ENCODE measurements at regions not wholly inside any gene's neighbourhood (a gene's known extent, or its start where the extent isn't known, plus 50 kb on each side); places are given as distances from the start of the nearest gene placed in this dataset.
A peak's percentile ranks its signal among the peaks of the same experiment; 100 is the strongest.

DNA sequence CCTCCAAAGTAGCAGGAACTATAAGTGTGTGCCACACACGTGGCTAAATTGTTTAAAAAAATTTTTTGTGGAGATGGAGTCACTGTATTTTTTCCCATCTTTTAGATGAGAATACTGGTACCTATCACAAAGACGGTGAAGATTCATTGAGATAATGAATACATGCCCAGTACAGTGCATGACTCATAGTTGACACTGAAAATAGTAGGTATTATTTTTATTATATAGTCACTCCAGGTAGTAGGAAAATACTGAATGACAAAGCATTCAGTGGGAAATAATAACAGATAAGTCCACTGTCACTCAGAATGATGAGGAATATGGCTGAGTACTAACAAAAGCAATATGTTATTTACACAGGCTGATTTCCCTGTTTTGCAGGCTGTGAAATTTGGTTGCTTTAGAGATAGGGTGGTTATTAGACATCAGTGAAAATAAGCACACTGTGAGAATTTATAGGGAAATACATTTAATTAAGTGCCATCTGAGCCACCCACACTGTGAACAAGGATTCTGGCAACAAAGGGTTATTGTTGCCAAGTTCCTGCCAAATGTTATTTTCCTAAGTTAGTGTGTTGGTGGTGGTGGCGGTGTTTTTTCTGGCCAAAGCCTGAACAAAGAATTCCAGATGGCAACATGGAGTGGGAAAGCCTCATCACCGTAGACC is 129.8 kb upstream of the FOXQ1 start:
- Histone ChIP-seq H3K27ac (ENCODE audit: extremely low read depth, low read depth, low read length) (no peak overlapping the region), H3K4me3 (ENCODE audit: low read depth, low read length) (no peak overlapping the region), H3K36me3 (ENCODE audit: control insufficient read depth in 2 of 2, insufficient read depth in 1 of 2, low read length in 2 of 2) (no peaks in the 10 kb centered on the region), H3K4me1 (ENCODE audit: control insufficient read depth, insufficient read depth, low read length) (peaks cover 5% of the 10 kb centered on the region; the same call in 1 of the 2 replicates), H3K9me3 (ENCODE audit: control insufficient read depth, insufficient read depth, low read depth, low read length) (no peaks in the 10 kb centered on the region)
- TF ChIP-seq ZNF521 (tag by site-specific recombination; IDR thresholded peaks at IDR 0.05) (no peak), ZNF335 (tag by site-specific recombination; conservative IDR thresholded peaks at IDR 0.05) (no peak), ZNF26 (tag by site-specific recombination; IDR thresholded peaks at IDR 0.05) (no peak), BCL11B (tag by site-specific recombination; IDR thresholded peaks at IDR 0.05; ENCODE audit: low read depth) (no peak), ZNF707 (tag by site-specific recombination; IDR thresholded peaks at IDR 0.05) (no peak), ZNF404 (tag by site-specific recombination; IDR thresholded peaks at IDR 0.05) (no peak), ZNF2 (tag by site-specific recombination; IDR thresholded peaks at IDR 0.05) (no peak)
- TF ChIP-seq, protein P1, sequence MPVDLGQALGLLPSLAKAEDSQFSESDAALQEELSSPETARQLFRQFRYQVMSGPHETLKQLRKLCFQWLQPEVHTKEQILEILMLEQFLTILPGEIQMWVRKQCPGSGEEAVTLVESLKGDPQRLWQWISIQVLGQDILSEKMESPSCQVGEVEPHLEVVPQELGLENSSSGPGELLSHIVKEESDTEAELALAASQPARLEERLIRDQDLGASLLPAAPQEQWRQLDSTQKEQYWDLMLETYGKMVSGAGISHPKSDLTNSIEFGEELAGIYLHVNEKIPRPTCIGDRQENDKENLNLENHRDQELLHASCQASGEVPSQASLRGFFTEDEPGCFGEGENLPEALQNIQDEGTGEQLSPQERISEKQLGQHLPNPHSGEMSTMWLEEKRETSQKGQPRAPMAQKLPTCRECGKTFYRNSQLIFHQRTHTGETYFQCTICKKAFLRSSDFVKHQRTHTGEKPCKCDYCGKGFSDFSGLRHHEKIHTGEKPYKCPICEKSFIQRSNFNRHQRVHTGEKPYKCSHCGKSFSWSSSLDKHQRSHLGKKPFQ (tag by site-specific recombination; IDR thresholded peaks at IDR 0.05), result no peak
- TF ChIP-seq, protein P2, sequence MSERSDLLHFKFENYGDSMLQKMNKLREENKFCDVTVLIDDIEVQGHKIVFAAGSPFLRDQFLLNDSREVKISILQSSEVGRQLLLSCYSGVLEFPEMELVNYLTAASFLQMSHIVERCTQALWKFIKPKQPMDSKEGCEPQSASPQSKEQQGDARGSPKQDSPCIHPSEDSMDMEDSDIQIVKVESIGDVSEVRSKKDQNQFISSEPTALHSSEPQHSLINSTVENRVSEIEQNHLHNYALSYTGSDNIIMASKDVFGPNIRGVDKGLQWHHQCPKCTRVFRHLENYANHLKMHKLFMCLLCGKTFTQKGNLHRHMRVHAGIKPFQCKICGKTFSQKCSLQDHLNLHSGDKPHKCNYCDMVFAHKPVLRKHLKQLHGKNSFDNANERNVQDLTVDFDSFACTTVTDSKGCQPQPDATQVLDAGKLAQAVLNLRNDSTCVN (tag by site-specific recombination; optimal IDR thresholded peaks at IDR 0.05), result no peak
- ChIA-PET POLR2A (interaction anchor here (0.6 kb wide), 1 partner anchor 64 kb away, joined by 5 read pairs; no protein-coding TSS in a partner anchor), CTCF (interaction anchor here (1.6 kb wide), 1 partner anchor 11 kb away, joined by 3 read pairs; no protein-coding TSS in a partner anchor)

GRCh38 chr6:1179571-1180459 is 132.1 kb upstream of the FOXQ1 start:
- H3K27ac ChIP-seq (ENCODE audit: extremely low read depth, low read depth, low read length), result no peak overlapping the region
- ChIA-PET CTCF (no interaction called here), POLR2A (no interaction called here)

DNA sequence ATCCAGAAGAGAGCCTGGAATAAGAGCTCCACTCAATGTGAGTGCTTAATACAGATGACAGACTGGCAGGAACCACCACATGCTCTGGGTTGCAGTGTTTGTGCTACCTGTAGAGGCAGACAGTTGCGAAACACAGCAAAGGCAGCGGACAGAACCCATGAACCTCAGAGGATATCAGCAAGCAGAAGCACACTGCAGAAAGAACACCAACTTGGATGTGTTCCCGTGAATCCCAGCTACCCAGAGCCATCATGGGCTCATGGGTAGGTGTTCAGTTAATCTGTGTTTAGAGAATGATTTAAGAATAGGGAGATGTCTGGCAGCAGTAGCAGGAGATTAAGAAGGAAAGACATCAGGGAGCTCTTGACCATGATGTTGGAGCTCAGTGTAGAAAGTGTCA is 133.3 kb upstream of the FOXQ1 start:
- CTCF ChIA-PET, result interaction anchor here (1.0 kb wide), 1 partner anchor 13 kb away, joined by 3 read pairs; no protein-coding TSS in a partner anchor
- Histone ChIP-seq H3K4me3 (ENCODE audit: low read depth, low read length) (no peak overlapping the region), H3K27ac (ENCODE audit: extremely low read depth, low read depth, low read length) (no peak overlapping the region), H3K36me3 (ENCODE audit: control insufficient read depth in 2 of 2, insufficient read depth in 1 of 2, low read length in 2 of 2) (no peaks in the 10 kb centered on the region), H3K9me3 (ENCODE audit: control insufficient read depth, insufficient read depth, low read depth, low read length) (no peaks in the 10 kb centered on the region), H3K4me1 (ENCODE audit: control insufficient read depth, insufficient read depth, low read length) (peaks cover 5% of the 10 kb centered on the region; the same call in 1 of the 2 replicates)
- POLR2A ChIA-PET, result interaction anchor here (0.5 kb wide), 1 partner anchor 314 kb away, joined by 3 read pairs; no protein-coding TSS in a partner anchor
- TF ChIP-seq ZNF211 (tag by site-specific recombination; IDR thresholded peaks at IDR 0.05; ENCODE audit: low read depth) (no peak), ZNF561 (tag by site-specific recombination; IDR thresholded peaks at IDR 0.05; ENCODE audit: borderline replicate concordance) (no peak), SCRT2 (tag by site-specific recombination; IDR thresholded peaks at IDR 0.05) (peak; percentile 60), ZNF529 (tag by site-specific recombination; IDR thresholded peaks at IDR 0.05; ENCODE audit: insufficient replicate concordance) (no peak), ZNF501 (tag by site-specific recombination; IDR thresholded peaks at IDR 0.05) (no peak), ZNF274 (IDR thresholded peaks at IDR 0.05; ENCODE audit: low read length) (no peak), ZNF274 (tag by site-specific recombination; IDR thresholded peaks at IDR 0.05; ENCODE audit: borderline replicate concordance) (no peak)

More at GRCh38 chr6:1179571-1180459, 132.1 kb upstream of the FOXQ1 start:
- Histone ChIP-seq H3K9me3 (ENCODE audit: control insufficient read depth, insufficient read depth, low read depth, low read length) (no peaks in the 10 kb centered on the region), H3K36me3 (ENCODE audit: control insufficient read depth in 2 of 2, insufficient read depth in 1 of 2, low read length in 2 of 2) (no peaks in the 10 kb centered on the region), H3K4me1 (ENCODE audit: control insufficient read depth, insufficient read depth, low read length) (peaks cover 5% of the 10 kb centered on the region; the same call in 1 of the 2 replicates), H3K4me3 (ENCODE audit: low read depth, low read length) (no peak overlapping the region)
- TF ChIP-seq ZXDB (tag by site-specific recombination; IDR thresholded peaks at IDR 0.05) (0 out of 2 replicates have a peak, but pooled peaks have one; percentile 16), SALL2 (tag by site-specific recombination; IDR thresholded peaks at IDR 0.05; ENCODE audit: borderline replicate concordance) (no peak)
- TF ChIP-seq, protein P3, sequence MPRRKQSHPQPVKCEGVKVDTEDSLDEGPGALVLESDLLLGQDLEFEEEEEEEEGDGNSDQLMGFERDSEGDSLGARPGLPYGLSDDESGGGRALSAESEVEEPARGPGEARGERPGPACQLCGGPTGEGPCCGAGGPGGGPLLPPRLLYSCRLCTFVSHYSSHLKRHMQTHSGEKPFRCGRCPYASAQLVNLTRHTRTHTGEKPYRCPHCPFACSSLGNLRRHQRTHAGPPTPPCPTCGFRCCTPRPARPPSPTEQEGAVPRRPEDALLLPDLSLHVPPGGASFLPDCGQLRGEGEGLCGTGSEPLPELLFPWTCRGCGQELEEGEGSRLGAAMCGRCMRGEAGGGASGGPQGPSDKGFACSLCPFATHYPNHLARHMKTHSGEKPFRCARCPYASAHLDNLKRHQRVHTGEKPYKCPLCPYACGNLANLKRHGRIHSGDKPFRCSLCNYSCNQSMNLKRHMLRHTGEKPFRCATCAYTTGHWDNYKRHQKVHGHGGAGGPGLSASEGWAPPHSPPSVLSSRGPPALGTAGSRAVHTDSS (tag by site-specific recombination; IDR thresholded peaks at IDR 0.05), result no peak
